HG02610 (cell line): ENCODE measurements at regions not wholly inside any gene's neighbourhood (a gene's known extent, or its start where the extent isn't known, plus 50 kb on each side); places are given as distances from the start of the nearest gene placed in this dataset.

Source experiments
- ATAC-seq: cut with Tn5 transposase; IDR thresholded peaks from one replicate; pipeline ENCODE4 v1.9.1; 2021; ENCODE audit warnings: mild to moderate bottlenecking, moderate library complexity; ENCODE audit not compliant: unreplicated experiment

DNA sequence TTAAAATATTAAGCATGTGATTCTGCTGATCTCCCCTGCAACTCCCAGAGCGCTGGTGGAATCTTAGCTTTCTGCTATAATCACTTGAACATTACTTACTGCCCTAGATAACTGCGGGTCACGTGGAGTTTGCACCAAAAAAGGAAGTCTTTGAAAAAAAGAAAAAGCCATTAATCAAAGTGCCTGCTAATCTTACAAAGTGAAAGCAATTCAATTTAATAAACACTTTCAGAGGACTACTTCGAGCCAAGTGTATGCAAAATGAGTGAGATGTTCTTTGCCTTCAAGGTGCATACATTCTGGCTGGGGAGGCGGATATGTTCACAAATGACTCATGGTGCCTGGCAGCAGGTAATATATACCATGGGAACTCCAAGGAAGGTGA lies 109.9 kb upstream of the GAP43 start:
- peak; percentile 16 for ATAC-seq

DNA sequence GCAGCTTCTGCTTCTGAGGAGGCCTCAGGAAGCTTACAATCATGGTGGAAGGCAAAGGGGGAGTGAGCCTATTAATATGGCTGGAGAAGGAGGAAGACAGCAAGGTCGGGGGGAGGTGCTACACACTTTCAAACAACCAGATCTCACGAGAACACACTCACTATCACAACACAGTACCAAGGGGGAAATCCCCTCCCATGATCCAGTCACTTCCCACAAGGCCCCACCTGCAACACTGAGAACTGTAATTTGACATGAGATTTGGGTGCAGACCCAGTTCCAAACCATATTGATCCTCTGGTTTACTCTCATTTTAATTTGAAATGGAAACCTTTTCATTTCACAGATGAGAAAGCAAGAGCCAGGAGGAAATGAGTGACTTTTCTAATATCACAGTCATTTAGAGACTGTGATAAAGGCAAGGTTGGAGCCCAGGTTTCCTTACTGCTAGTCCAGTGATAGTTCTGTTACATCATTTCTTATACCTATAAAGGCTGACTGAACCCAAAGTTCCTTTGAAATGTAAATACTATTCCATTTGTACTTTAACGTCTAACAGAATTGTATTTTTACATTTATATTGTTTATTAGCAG lies 105.8 kb upstream of the GAP43 start:
- no peak for ATAC-seq

- ATAC-seq: no peak
Measured at GRCh38 chr3:115518100-115518852, 105.0 kb upstream of the GAP43 start.

GRCh38 chr3:115520241-115520640 lies 103.1 kb upstream of the GAP43 start:
- ATAC-seq: no peak

DNA sequence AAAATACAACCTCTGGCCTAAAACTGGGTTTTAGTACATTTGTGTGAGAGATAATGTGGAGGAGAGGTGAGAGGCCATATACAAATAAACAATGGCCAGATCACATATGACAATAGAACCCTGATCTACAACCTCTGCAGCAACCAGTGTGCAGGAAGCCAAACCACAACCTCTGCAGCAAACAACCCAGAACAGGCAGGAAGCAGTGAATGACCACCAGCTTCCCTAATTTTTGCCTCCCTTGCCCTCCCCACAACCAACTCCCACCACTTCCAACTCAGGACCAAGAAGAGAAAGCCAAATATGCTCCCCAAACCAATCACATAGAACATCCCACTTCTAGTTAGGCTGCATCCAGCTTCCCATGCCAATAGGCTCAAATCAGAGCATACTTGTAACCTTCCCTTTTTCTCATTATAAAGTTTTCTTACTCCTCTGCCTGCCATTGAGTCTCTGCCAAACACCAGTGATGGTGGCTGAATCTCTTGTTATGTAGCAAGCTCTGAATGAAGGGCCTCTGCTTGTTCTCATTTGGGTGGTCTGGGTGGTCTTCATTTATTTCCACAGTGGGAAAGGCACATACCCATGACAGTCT lies 102.6 kb upstream of the GAP43 start:
- no peak for ATAC-seq

GRCh38 chr3:115523458-115523857 lies 99.9 kb upstream of the GAP43 start:
- ATAC-seq: no peak

DNA sequence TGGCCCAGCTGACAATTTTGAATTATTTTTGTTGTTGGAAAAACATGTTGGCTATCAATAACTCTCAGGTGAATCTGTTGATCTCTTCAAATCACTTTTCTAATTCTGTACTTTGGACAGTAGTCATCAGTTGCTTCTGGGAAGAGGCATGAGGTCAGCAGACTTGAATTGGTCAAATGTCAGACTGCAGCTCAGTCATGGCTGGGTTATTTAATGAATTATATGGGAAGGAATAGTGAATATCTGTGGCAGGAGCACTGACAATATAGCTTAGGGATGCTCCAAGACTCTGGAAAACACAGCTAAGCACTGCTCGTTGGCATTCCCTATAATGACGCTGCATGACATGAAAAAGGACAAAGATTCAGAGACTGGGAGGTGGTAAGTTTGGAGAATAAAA lies 98.8 kb upstream of the GAP43 start:
- ATAC-seq: no peak

GRCh38 chr3:115525731-115526130 lies 97.6 kb upstream of the GAP43 start:
- ATAC-seq: no peak

- ATAC-seq: no peak
Measured at GRCh38 chr3:115533218-115533617, 90.1 kb upstream of the GAP43 start.

DNA sequence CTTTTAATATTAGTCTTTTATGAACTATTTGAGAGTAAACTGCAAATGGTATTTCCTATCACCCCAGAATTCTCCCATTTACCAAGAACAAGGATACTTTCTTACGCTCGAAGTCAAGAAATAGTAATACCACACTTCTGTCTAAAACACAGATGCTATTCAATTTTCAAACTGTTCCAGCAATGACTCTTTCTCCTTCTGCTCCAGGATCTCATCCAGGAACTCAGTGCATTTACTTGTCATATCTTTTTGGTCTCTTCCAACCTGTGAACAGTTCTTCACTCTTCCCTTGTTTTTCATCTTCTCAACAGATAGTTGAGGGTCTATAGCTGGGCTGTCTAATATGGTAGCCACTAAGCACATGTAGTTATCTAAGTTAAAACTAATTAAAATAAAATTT lies 87.1 kb upstream of the GAP43 start:
- no peak for ATAC-seq

- no peak for ATAC-seq
Measured at GRCh38 chr3:115537669-115538068, 85.6 kb upstream of the GAP43 start.

DNA sequence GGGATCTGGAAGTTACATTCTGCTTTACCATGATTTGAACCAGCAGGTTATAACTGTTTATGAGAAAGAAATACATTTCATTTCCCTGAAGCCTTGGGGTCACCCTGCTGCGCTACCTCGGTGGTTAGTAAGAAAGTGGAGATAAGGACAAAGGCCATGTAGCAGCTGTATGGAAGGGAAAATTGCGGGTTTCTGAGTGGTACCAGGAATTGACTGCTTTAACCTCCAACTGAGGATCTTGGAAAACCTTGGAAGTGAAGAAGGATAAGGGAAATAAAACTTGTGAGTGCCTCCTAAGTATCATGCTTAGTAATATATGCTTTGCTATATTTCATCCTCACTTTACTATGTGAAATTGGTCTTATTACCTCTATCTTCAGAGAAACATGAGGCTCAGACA lies 76.1 kb upstream of the GAP43 start:
- no peak for ATAC-seq

GRCh38 chr3:115548611-115549010 lies 74.7 kb upstream of the GAP43 start:
- no peak for ATAC-seq

DNA sequence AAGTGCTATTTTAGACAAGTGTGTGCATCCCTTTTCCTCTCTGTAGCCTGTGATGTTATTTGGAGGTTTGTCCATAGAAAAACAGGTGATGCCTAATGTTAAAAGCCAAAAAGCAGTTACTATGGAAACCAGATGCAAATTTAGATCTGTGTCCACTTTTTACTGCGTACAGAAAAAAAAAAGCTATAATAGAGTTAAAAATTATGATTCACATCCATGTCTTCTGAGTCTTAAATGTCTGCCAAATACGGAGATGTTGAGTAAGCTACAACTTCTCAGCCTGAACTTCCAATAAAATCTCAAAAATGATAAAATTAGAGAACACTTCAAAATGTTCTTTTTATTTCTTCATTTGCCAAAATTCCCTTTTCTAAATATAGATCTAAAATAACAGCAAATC lies 74.2 kb upstream of the GAP43 start:
- ATAC-seq: no peak

GRCh38 chr3:115550285-115550761 lies 73.0 kb upstream of the GAP43 start:
- ATAC-seq: no peak

DNA sequence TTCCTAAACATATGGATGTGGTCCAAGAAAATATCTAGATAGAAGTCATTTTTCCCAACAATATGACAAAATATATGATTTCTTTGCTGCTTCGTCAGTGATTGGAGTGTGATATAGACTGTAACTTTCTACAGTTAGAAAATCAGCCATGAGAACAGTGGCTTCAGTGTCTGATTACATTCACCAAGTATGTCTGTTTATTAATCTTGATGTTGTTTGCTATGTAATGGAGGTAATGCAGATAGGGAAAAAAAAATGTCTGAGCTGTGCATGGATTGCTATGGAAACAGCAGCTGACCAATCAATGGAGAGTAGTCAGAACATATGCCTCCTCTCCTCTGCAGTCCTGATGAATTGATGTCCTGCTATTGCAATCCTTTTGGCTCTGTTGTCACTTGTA lies 72.3 kb upstream of the GAP43 start:
- no peak for ATAC-seq

- ATAC-seq: no peak
Measured at GRCh38 chr3:115552007-115552406, 71.3 kb upstream of the GAP43 start.

GRCh38 chr3:115553796-115554486 lies 69.4 kb upstream of the GAP43 start:
- ATAC-seq: no peak

GRCh38 chr3:115554487-115554807 lies 68.9 kb upstream of the GAP43 start:
- no peak for ATAC-seq

DNA sequence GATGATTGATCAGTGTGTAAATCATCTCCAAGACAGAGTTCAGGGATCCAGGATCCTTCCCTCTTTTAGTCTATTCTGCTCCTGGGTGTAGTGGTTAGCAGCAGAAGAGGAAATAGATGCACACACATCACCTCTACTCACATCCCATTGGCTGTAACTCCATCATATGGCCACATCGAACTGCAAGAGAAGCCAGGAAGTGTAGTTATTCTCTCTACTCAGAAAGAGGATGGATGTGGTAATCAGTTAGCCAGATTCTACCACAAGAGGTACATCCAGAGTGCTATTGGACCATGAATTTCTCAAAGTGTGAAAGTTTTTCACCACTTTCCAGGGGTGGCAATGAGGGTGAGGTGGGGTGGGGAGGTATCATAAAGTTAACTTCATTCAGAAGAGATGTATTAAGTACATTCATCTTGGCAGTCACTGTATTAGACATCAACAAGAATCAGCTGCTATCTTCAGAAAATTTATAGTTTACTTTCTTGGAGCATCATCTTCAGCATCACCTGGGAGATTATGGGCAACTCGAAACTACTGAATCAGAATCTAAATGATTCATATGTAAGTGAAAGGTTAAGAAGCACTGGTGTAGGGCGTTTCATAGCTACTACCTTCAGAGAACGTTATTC lies 60.6 kb upstream of the GAP43 start:
- no peak for ATAC-seq

GRCh38 chr3:115563984-115564383 lies 59.3 kb upstream of the GAP43 start:
- ATAC-seq: no peak
